ENCODE measurements at regions not wholly inside any gene's neighbourhood (a gene's known extent, or its start where the extent isn't known, plus 50 kb on each side); places are given as distances from the start of the nearest gene placed in this dataset.

DNA sequence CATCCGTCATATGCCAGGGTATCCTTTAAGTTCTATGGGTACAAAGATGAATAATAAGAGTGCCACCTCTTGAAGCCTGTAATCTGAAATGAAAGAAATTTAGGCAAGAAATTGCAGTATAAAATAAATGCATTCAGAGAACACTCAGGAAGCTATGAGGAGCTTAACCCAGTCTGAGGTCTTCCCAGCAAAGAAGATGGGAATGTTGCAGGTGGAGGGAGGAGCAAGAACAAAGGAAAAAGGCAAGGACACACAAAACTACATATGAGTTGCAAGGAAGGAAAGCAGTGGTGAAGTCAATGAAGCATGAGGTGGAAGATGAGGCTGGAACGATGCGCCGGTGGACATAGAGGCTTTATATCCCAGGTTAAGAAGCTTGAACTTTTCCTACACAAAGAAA, 67.0 kb upstream of the DST start:
- Histone ChIP-seq H3K27me3 (ENCODE audit: insufficient read depth, poor library complexity, severe bottlenecking) (no peaks in the 10 kb centered on the region), H3K27ac (replicated peaks) (peak overlapping the region; percentile 32; the same call in 1 of the 2 replicates), H3K4me3 (replicated peaks; ENCODE audit: insufficient read depth, low read length) (no peak overlapping the region)
- TF ChIP-seq SPI1 (IDR thresholded peaks at IDR 0.05; ENCODE audit: borderline replicate concordance, low read depth) (no peak), GABPA (IDR thresholded peaks at IDR 0.05; ENCODE audit: low read depth) (no peak), POLR2AphosphoS5 (IDR thresholded peaks at IDR 0.05; ENCODE audit: low read depth) (no peak)
- TF ChIP-seq, protein P1, sequence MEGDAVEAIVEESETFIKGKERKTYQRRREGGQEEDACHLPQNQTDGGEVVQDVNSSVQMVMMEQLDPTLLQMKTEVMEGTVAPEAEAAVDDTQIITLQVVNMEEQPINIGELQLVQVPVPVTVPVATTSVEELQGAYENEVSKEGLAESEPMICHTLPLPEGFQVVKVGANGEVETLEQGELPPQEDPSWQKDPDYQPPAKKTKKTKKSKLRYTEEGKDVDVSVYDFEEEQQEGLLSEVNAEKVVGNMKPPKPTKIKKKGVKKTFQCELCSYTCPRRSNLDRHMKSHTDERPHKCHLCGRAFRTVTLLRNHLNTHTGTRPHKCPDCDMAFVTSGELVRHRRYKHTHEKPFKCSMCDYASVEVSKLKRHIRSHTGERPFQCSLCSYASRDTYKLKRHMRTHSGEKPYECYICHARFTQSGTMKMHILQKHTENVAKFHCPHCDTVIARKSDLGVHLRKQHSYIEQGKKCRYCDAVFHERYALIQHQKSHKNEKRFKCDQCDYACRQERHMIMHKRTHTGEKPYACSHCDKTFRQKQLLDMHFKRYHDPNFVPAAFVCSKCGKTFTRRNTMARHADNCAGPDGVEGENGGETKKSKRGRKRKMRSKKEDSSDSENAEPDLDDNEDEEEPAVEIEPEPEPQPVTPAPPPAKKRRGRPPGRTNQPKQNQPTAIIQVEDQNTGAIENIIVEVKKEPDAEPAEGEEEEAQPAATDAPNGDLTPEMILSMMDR (IDR thresholded peaks at IDR 0.05; ENCODE audit: insufficient read depth, low read length) = no peak
- TF ChIP-seq, protein P2, sequence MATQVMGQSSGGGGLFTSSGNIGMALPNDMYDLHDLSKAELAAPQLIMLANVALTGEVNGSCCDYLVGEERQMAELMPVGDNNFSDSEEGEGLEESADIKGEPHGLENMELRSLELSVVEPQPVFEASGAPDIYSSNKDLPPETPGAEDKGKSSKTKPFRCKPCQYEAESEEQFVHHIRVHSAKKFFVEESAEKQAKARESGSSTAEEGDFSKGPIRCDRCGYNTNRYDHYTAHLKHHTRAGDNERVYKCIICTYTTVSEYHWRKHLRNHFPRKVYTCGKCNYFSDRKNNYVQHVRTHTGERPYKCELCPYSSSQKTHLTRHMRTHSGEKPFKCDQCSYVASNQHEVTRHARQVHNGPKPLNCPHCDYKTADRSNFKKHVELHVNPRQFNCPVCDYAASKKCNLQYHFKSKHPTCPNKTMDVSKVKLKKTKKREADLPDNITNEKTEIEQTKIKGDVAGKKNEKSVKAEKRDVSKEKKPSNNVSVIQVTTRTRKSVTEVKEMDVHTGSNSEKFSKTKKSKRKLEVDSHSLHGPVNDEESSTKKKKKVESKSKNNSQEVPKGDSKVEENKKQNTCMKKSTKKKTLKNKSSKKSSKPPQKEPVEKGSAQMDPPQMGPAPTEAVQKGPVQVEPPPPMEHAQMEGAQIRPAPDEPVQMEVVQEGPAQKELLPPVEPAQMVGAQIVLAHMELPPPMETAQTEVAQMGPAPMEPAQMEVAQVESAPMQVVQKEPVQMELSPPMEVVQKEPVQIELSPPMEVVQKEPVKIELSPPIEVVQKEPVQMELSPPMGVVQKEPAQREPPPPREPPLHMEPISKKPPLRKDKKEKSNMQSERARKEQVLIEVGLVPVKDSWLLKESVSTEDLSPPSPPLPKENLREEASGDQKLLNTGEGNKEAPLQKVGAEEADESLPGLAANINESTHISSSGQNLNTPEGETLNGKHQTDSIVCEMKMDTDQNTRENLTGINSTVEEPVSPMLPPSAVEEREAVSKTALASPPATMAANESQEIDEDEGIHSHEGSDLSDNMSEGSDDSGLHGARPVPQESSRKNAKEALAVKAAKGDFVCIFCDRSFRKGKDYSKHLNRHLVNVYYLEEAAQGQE (IDR thresholded peaks at IDR 0.05; ENCODE audit: insufficient replicate concordance, low read depth) = no peak
- DNase-seq (ENCODE audit: low read depth in 1 of 2, low spot score in 1 of 2) = no peak

DNA sequence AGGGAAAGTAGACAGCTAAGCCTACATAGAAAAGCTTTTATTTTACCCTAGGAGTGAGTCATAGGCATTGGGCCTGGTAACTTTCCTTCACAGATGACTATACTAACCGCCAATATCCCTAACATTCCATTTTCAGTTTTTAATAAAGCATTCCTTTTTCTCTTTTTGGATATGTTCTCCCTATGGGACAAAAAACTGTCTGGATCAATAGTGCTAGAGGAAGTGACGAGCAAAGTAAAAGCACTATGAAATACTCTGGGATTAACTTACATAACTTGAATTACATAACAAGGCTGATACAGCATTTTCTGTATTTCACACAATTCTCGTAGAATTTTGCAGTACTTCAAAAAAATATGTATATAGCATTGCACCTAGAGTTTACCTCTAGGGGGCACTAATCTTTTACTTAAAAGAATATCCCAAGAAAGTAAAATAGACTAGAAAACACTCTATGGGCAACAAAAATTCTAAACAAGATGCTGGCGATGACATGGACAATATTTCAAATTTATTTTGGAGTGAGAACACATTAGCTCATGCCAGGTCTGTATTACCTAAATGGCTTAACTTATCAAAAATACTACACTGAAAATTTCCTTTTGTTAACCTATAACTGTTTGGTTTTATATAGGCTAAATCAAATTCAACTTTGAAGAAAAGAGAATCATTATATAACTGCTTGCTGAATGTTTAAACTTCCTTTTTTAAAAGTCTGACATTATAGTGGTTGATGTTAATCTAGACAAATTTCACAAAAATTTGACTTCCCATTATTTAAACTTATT, 66.3 kb upstream of the DST start:
- TF ChIP-seq POLR2AphosphoS5 (IDR thresholded peaks at IDR 0.05; ENCODE audit: low read depth) (no peak), GABPA (IDR thresholded peaks at IDR 0.05; ENCODE audit: low read depth) (no peak), SPI1 (IDR thresholded peaks at IDR 0.05; ENCODE audit: borderline replicate concordance, low read depth) (peak; percentile 40; the same call in 1 of the 2 replicates)
- TF ChIP-seq, protein P1 (IDR thresholded peaks at IDR 0.05; ENCODE audit: insufficient read depth, low read length) = peak; percentile 22
- TF ChIP-seq, protein P2 (IDR thresholded peaks at IDR 0.05; ENCODE audit: insufficient replicate concordance, low read depth) = no peak
- peak; percentile 24 to 61 for DNase-seq (ENCODE audit: low read depth in 1 of 2, low spot score in 1 of 2)

DNA sequence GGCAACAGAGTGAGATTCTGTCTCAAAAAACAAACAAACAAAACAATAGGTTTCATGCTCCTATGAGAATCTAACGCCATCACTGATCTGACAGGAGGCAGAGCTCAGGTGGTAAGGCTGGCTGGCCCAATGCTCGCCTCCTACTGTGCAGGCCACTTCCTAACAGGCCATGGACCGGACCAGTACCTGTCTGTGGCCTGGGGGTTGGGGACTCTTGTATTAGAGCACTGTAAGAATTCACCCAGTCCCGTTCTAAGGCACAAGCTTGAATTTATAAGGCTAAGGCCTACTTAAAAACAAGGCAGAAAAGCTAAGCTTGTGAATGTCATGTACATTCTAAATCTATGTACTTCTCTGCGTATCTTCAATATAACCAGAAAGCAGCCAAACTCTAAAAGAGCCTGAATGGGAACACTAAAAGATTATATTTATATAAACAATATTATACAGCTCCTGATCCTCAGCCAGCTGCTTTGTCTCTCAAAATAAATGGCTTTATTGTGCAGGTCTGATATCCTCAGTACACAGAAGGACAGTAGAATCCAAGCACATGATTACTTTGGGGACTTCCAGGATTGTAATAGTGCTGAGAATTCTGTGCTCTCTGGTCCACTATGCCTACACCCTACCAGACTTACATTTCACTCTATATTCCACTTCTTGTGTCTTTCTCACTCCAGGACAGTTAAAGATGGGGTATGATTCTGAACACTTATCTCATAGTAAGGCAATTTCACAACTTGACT, 64.5 kb upstream of the DST start:
- Histone ChIP-seq H3K27ac (replicated peaks) (no peak overlapping the region), H3K4me3 (replicated peaks; ENCODE audit: insufficient read depth, low read length) (no peak overlapping the region), H3K27me3 (ENCODE audit: insufficient read depth, poor library complexity, severe bottlenecking) (no peaks in the 10 kb centered on the region)
- DNase-seq (ENCODE audit: low read depth in 1 of 2, low spot score in 1 of 2) = no peak
- no peak for TF ChIP-seq GABPA (IDR thresholded peaks at IDR 0.05; ENCODE audit: low read depth)
- TF ChIP-seq SPI1 (IDR thresholded peaks at IDR 0.05; ENCODE audit: borderline replicate concordance, low read depth) = no peak
- TF ChIP-seq POLR2AphosphoS5 (IDR thresholded peaks at IDR 0.05; ENCODE audit: low read depth) = no peak
- TF ChIP-seq, protein P1 (IDR thresholded peaks at IDR 0.05; ENCODE audit: insufficient read depth, low read length) = no peak
- TF ChIP-seq, protein P2 (IDR thresholded peaks at IDR 0.05; ENCODE audit: insufficient replicate concordance, low read depth) = no peak

More for the DNA sequence above, 66.3 kb upstream of the DST start:
- H3K4me3 ChIP-seq (replicated peaks; ENCODE audit: insufficient read depth, low read length) = no peak overlapping the region
- peak overlapping the region; percentile 32 for H3K27ac ChIP-seq (replicated peaks)
- H3K27me3 ChIP-seq (ENCODE audit: insufficient read depth, poor library complexity, severe bottlenecking) = no peaks in the 10 kb centered on the region
